DND-41 (cell line): ENCODE measurements at regions not wholly inside any gene's neighbourhood (a gene's known extent, or its start where the extent isn't known, plus 50 kb on each side); places are given as distances from the start of the nearest gene placed in this dataset.
A peak's percentile ranks its signal among the peaks of the same experiment; 100 is the strongest.

Source experiments
- ATAC-seq: fragments of 200-7000 bp; cut with Tn5 transposase; 3 replicates; pipeline ENCODE4 v1.9.1; 2021; ENCODE audit warnings: low read depth; ENCODE audit not compliant: insufficient read depth
- DNase-seq: peaks from one replicate; pipeline ENCODE4 v3.0.0-alpha.2; 2020
- H2AFZ ChIP-seq: 2 replicates; pipeline ENCODE4 v1.6.0; 2012; ENCODE audit warnings: low read depth, low read length
- H3K27ac ChIP-seq: 2 replicates; pipeline ENCODE4 v1.5.1; 2012; ENCODE audit warnings: low read length, inconsistent platforms
- H3K27me3 ChIP-seq: fragments of 200-600 bp; sonication (generic); 2 replicates; pipeline ENCODE4 v1.6.0; 2012; ENCODE audit warnings: low read length, mild to moderate bottlenecking, inconsistent platforms; ENCODE audit not compliant: insufficient read depth, poor library complexity
- H3K36me3 ChIP-seq: 2 replicates; pipeline ENCODE4 v1.5.1; 2012; ENCODE audit warnings: low read length, inconsistent platforms; ENCODE audit not compliant: insufficient read depth
- H3K4me1 ChIP-seq: 2 replicates; pipeline ENCODE4 v1.5.1; 2012; ENCODE audit warnings: mild to moderate bottlenecking, low read length; ENCODE audit not compliant: insufficient read depth
- H3K4me2 ChIP-seq: 2 replicates; pipeline ENCODE4 v1.6.0; 2012; ENCODE audit warnings: mild to moderate bottlenecking, moderate library complexity, low read length, inconsistent platforms; ENCODE audit not compliant: insufficient read depth
- H3K4me3 ChIP-seq, 2 experiments: fragments of 200-600 bp in 1 of 2; shearing (Covaris generic) in 1 of 2; 2 replicates each; pipeline ENCODE4 v1.5.1; 2012 to 2016; ENCODE audit warnings: inconsistent platforms in 2 of 2, low read length in 2 of 2, mild to moderate bottlenecking in 2 of 2, low read depth in 1 of 2, moderate library complexity in 1 of 2
- H3K79me2 ChIP-seq: 2 replicates; pipeline ENCODE4 v1.6.0; 2012; ENCODE audit warnings: low read length, inconsistent platforms; ENCODE audit not compliant: insufficient read depth
- H3K9ac ChIP-seq: 2 replicates; pipeline ENCODE4 v1.6.0; 2012; ENCODE audit warnings: low read depth, mild to moderate bottlenecking, inconsistent platforms, low read length, moderate library complexity
- H3K9me3 ChIP-seq: 2 replicates; pipeline ENCODE4 v1.5.1; 2012; ENCODE audit warnings: low read length, moderate library complexity, mild to moderate bottlenecking, inconsistent platforms; ENCODE audit not compliant: insufficient read depth, severe bottlenecking
- H4K20me1 ChIP-seq: 2 replicates; pipeline ENCODE4 v1.6.0; 2012; ENCODE audit warnings: low read length; ENCODE audit not compliant: insufficient read depth
- EZH2 ChIP-seq: IDR thresholded peaks from 3 replicates; pipeline ENCODE4 v1.6.1; 2012; ENCODE audit warnings: borderline replicate concordance, low read depth, mild to moderate bottlenecking, moderate library complexity, low read length, inconsistent platforms; ENCODE audit not compliant: severe bottlenecking
- TF ChIP-seq, protein P1 (sequence below): IDR thresholded peaks from 2 replicates; pipeline ENCODE4 v1.5.1; 2012; ENCODE audit warnings: borderline replicate concordance, low read length, moderate library complexity, mild to moderate bottlenecking; ENCODE audit not compliant: poor library complexity, severe bottlenecking; ENCODE audit errors: extremely low read depth

DNA sequence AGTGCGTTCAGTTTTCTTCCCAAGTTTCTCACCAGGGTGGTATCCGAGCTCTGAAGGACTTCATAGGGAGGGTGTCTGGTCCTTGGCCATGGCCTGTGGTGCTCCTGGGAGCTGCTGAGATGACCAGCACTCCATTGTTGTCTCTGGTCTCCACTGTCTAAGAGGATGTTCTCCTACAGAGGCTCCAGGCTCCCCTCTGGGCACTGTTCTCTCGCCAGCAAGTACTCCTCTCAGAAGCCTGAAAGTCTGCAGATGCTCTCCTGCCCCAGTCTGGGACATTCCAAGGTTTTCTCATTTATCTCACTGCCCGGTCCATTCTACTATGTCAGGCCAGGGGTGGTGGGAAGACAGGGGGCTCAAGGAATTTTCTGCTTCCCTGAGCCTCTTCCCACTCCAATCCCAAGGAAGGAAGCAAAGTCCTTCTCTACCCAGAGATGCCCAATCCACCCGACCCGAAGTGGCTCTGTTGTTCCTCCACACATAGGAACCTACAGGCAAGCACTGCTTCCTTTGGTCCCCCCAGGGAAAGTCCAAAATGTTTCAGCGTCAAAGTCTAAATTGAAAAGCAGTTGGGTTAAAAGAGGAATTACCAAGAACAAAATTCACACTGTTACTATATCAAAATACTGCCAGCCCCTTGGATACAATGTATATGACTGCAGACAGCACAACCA is 110.5 kb downstream of the GYPC start:
- Histone ChIP-seq H2AFZ (no peak overlapping the region), H3K9ac (no peak overlapping the region), H3K9me3 (no peaks in the 10 kb centered on the region), H3K27me3 (peaks cover 3% of the 10 kb centered on the region), H3K4me1 (peaks cover 8% of the 10 kb centered on the region; the same call in 1 of the 2 replicates), H3K4me2 (no peak overlapping the region), H3K36me3 (no peaks in the 10 kb centered on the region), H4K20me1 (no peaks in the 10 kb centered on the region), H3K4me3 (no peak overlapping the region), H3K79me2 (no peaks in the 10 kb centered on the region), H3K27ac (no peak overlapping the region)
- DNase-seq (no peak), ATAC-seq (no peak)
- TF ChIP-seq, protein P1, sequence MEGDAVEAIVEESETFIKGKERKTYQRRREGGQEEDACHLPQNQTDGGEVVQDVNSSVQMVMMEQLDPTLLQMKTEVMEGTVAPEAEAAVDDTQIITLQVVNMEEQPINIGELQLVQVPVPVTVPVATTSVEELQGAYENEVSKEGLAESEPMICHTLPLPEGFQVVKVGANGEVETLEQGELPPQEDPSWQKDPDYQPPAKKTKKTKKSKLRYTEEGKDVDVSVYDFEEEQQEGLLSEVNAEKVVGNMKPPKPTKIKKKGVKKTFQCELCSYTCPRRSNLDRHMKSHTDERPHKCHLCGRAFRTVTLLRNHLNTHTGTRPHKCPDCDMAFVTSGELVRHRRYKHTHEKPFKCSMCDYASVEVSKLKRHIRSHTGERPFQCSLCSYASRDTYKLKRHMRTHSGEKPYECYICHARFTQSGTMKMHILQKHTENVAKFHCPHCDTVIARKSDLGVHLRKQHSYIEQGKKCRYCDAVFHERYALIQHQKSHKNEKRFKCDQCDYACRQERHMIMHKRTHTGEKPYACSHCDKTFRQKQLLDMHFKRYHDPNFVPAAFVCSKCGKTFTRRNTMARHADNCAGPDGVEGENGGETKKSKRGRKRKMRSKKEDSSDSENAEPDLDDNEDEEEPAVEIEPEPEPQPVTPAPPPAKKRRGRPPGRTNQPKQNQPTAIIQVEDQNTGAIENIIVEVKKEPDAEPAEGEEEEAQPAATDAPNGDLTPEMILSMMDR = no peak
- TF ChIP-seq EZH2 = no peak

- no peak overlapping the region for H3K4me3 ChIP-seq
- H3K36me3 ChIP-seq = no peaks in the 10 kb centered on the region
- no peak overlapping the region for H3K4me2 ChIP-seq
- DNase-seq (no peak), ATAC-seq (no peak)
- H3K27ac ChIP-seq = no peak overlapping the region
- H3K27me3 ChIP-seq = peaks cover 3% of the 10 kb centered on the region
- H3K79me2 ChIP-seq = no peaks in the 10 kb centered on the region
- no peak overlapping the region for H3K9ac ChIP-seq
- H2AFZ ChIP-seq = no peak overlapping the region
- H4K20me1 ChIP-seq = no peaks in the 10 kb centered on the region
- H3K4me1 ChIP-seq = peaks cover 7% of the 10 kb centered on the region; the same call in 1 of the 2 replicates
- H3K9me3 ChIP-seq = no peaks in the 10 kb centered on the region
- TF ChIP-seq EZH2 = no peak
- TF ChIP-seq, protein P1 = no peak
Observed at GRCh38 chr2:126766969-126767296, 111.0 kb downstream of the GYPC start.

GRCh38 chr2:126769118-126769517 is 113.2 kb downstream of the GYPC start:
- Histone ChIP-seq H3K4me3 (no peak overlapping the region), H3K4me1 (no peaks in the 10 kb centered on the region), H4K20me1 (0 out of 2 replicates have a peak, but pooled peaks cover 2% of the 10 kb centered on the region), H3K4me2 (no peak overlapping the region), H3K9me3 (no peaks in the 10 kb centered on the region), H3K27me3 (peaks cover 3% of the 10 kb centered on the region), H3K27ac (no peak overlapping the region), H3K9ac (no peak overlapping the region), H2AFZ (no peak overlapping the region), H3K79me2 (no peaks in the 10 kb centered on the region), H3K36me3 (no peaks in the 10 kb centered on the region)
- no peak for DNase-seq
- TF ChIP-seq, protein P1 = no peak
- no peak for TF ChIP-seq EZH2
- 0 out of 3 replicates have a peak, but pooled peaks have one; percentile 29 for ATAC-seq

DNA sequence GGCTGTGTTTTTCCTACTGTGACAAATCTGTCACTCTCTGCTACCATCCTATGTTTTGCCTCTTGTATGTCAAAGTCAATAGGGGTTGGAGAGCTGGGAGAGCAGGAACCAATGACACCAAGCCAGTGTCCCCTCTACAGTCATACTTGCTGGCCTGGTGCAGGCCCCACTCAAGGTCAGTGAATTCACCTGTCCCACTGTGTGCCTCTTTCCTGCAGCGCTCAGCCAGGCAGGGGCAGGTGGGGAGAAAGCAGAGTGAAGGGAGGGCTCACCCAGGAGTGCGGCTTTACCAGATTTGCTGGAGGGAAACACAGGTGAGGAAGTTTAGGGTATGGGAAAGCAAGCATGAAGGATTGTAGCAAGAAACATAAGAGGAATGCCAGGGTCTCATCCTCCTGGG is 114.5 kb downstream of the GYPC start:
- DNase-seq (no peak), ATAC-seq (no peak)
- Histone ChIP-seq H3K4me3 (no peak overlapping the region), H3K27me3 (no peaks in the 10 kb centered on the region), H3K27ac (no peak overlapping the region), H3K36me3 (no peaks in the 10 kb centered on the region), H3K9ac (no peak overlapping the region), H3K4me1 (no peaks in the 10 kb centered on the region), H4K20me1 (0 out of 2 replicates have a peak, but pooled peaks cover 3% of the 10 kb centered on the region), H2AFZ (no peak overlapping the region), H3K4me2 (no peak overlapping the region), H3K9me3 (no peaks in the 10 kb centered on the region), H3K79me2 (no peaks in the 10 kb centered on the region)
- TF ChIP-seq, protein P1 = no peak
- no peak for TF ChIP-seq EZH2
